ENCODE measurements at regions not wholly inside any gene's neighbourhood (a gene's known extent, or its start where the extent isn't known, plus 50 kb on each side); places are given as distances from the start of the nearest gene placed in this dataset.

DNA sequence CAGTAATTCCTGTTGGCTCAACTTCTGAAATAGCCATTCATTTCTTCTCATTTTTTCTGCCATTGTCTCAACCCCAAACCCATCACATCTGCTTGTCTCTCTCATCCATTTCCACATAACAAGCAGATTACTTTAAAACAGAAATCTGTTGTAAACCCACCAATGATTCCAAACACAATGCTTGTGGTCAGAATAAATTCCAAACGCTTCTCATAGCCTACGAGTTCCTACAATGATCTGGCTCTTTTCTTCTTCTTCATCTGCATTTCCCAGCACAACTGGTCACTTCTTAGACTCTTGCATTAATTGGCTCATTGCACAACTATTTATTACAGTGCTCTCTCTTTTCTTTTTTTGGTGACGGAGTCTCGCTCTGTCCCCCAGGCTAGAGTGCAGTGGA, 364.1 kb downstream of the GATA3 start:
- TF ChIP-seq EP300 (IDR thresholded peaks at IDR 0.05), result no peak
- TF ChIP-seq TP53 (CRISPR knock-in tag; IDR thresholded peaks at IDR 0.05), result no peak
- TF ChIP-seq, protein P1, sequence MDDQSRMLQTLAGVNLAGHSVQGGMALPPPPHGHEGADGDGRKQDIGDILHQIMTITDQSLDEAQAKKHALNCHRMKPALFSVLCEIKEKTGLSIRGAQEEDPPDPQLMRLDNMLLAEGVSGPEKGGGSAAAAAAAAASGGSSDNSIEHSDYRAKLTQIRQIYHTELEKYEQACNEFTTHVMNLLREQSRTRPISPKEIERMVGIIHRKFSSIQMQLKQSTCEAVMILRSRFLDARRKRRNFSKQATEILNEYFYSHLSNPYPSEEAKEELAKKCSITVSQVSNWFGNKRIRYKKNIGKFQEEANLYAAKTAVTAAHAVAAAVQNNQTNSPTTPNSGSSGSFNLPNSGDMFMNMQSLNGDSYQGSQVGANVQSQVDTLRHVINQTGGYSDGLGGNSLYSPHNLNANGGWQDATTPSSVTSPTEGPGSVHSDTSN (IDR thresholded peaks at IDR 0.05), result no peak
- TF ChIP-seq CHD4 (IDR thresholded peaks at IDR 0.05; ENCODE audit: borderline replicate concordance), result no peak
- TF ChIP-seq, protein P2, sequence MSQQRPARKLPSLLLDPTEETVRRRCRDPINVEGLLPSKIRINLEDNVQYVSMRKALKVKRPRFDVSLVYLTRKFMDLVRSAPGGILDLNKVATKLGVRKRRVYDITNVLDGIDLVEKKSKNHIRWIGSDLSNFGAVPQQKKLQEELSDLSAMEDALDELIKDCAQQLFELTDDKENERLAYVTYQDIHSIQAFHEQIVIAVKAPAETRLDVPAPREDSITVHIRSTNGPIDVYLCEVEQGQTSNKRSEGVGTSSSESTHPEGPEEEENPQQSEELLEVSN (IDR thresholded peaks at IDR 0.05; ENCODE audit: borderline replicate concordance, low read depth), result no peak
